ENCODE measurements at regions not wholly inside any gene's neighbourhood (a gene's known extent, or its start where the extent isn't known, plus 50 kb on each side); places are given as distances from the start of the nearest gene placed in this dataset.
"Not testable (repeated sequence)": the region's sequence is repeated elsewhere in the genome, so short reads cannot be mapped to it uniquely, and the experiment has no call there.

DNA sequence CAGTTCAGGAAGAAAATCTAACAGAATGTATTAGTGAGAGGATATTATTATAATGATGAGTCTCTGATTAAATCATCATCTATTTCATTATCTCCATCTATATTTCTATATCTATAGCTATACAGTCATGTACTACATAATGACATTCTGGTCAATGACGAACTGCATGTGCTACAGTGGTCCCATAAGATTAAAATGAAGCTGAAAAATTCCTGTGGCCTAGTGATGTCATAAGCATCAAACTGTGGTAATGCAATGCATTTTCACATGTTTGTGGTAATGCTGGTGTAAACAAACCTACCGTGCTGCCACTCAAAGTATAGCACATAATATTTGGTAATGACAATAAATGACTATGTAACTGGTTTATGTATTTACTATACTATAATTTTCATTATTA is 1127.9 kb upstream of the CHAC2 start:
- no peak for DNase-seq

GRCh38 chr2:52632543-52632942 is 1135.1 kb upstream of the CHAC2 start:
- no peak for DNase-seq

GRCh38 chr2:52629944-52630343 is 1137.7 kb upstream of the CHAC2 start:
- DNase-seq = no peak

- no peak for DNase-seq
Observed at GRCh38 chr2:52629531-52629930, 1138.1 kb upstream of the CHAC2 start.

- no peak for DNase-seq
Observed at GRCh38 chr2:52622266-52622665, 1145.3 kb upstream of the CHAC2 start.

- no peak for DNase-seq
Observed at GRCh38 chr2:52613064-52613463, 1154.5 kb upstream of the CHAC2 start.

GRCh38 chr2:52611759-52612158 is 1155.8 kb upstream of the CHAC2 start:
- DNase-seq = no peak

DNA sequence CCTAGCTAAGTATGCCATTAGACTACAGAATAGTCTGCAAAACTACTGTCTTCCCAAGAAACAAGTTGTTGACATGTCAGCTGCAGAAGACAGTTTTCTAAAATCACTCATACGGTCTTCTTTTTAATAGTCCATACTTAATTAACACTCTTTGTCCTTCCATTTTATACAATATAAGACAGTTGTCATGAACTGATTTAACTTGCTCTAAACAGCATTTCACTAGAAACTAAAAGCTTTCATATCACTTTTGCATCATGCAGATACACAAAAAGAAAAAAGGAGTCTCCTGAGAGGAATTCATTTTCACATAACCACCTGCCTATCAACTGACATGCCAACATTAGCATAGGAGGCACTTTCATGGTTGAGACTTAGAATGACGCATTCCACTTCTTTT is 1159.6 kb upstream of the CHAC2 start:
- DNase-seq = no peak

- no peak for DNase-seq
Observed at GRCh38 chr2:52597346-52597745, 1170.3 kb upstream of the CHAC2 start.

DNA sequence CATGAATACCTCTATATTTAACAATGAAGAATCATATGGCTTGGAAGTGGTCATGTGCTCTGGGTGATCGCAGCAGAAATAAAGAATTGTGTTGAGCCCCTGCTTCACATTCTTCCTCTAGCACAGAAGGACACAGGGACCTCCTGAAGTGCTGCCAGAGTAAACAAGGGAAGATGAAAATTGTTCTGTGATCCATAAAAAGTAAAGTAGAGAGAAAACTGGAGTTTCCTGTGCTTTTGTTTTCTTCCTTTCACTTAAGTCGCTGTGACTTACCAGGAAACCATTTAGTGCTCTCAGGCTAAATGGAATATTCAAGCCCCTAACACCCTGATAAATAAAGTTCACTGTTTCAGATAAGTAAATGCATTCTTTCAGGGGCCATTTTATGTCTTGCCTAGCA is 1173.6 kb upstream of the CHAC2 start:
- no peak for DNase-seq

- not testable (repeated sequence) for DNase-seq
Observed at GRCh38 chr2:52584071-52584470, 1183.5 kb upstream of the CHAC2 start.

GRCh38 chr2:52572469-52572894 is 1195.1 kb upstream of the CHAC2 start:
- no peak for DNase-seq

DNA sequence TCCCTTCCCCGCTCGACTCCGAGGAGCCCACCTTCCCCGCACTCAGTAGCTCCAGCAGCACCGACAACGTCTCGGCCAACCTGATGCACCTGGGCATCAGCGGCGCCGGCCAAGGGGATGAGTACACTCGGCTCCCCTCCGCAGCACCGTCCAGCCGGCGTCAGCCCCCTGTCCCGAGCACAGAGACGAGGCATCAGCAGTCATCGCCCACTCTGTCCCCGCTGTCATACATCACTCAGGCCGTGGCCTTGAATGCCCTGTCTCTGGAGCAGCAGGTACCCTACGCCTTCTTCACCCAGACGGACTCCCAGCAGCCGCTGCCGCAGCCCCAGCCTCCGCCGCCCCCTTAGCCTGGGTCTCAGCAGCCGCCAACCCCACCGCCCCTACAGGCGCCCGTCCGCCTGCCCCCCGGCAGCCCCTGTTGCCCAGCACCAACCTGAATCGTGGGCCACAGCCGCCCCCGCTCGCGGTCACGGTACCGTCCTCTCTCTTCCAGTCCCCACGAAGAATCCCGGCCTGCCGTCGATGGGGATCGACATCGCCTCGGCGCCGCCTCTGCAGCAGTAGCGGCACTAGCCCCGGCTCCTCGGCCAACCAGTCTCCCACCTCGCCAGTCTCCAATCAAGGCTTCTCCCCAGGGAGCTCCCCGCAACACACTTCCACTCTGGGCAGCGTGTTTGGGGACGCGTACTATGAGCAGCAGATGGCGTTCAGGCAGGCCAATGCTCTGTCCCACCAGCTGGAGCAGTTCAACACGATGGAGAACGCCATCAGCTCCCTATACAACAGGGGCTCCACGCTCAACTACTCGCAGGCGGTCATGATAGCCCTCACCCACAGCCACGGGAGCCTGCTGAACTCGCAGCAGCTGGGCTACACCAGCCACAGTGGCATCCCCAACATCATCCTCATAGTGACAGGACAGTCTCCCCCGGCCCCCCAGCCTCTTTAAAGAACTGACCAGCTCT is 1195.9 kb upstream of the CHAC2 start:
- no peak for DNase-seq

DNA sequence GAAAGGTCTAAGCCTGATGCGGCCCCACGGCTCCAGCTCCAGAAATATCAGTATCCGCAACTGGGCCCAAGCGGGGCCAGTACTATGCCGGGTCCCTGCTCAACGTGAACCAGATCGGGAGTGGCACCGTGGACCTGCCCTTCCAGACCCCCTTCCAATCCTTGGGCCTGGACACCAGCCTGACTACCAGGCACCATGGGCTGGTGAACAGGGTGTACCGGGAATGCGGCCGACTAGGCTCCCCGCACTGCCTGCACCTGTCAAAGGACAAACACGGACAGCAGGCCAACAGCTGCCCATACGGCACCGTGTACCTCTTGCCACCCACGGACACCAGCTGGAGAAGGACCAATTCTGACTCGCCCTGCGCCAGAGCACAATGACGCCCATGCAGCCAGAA is 1196.9 kb upstream of the CHAC2 start:
- no peak for DNase-seq

DNA sequence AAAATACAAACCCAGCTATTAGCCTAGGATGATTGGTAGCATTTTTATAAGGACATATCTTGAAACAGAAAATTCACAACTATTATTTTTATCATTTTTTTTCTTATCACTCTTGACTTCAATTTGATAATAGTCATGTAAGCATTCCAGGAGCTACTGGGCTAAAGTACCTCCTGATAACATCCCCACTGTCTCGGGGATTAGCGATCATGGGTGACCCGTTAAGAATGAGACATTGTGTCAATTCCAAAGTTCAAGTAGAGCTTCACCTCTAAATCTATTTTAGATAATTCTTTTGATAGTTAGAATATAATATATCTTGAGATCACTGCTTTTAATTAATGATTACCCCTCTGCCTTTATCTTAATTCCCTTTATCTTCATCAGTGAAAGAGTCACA is 1204.5 kb upstream of the CHAC2 start:
- DNase-seq = no peak

DNA sequence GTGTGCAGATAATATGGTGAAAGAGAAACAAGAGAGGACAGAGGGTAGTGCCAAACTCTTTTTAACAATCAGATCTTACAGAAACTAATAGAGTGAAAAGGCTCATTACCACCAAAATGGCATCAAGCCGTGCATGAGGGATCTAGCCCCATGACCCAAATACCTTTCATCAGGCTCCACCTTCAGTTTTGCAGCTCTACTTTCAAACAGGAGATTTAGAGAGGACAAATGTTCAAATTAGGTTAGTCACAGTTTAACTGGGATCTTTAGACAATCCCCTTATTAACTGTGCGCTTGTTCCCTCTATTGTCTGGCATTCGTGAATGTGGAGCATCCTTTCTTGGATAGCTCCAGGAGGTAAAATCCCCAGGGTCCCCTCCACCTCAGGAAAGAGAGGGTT is 1209.3 kb upstream of the CHAC2 start:
- DNase-seq = no peak

DNA sequence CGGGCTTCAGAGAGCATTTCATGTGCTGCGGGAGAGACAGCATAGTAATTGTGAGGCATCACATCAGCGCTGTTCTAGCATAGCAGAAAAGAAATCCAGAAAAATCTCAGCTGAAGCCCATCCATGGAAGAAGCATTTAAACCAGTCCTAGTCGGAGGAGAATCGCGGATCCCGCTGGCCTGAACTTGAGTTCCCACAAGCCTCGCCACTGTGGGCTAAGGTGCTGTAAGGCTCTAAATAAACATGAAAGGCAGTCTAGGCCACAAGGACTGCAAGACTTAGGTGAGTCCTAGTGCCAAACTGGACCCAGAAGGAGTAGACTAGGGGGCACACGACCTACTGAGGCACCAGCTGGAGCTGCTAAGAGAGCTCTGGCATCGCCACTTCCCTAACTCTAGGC is 1225.3 kb upstream of the CHAC2 start:
- no peak for DNase-seq

- no peak for DNase-seq
Observed at GRCh38 chr2:52539026-52539970, 1228.3 kb upstream of the CHAC2 start.

GRCh38 chr2:52537588-52537987 is 1230.0 kb upstream of the CHAC2 start:
- DNase-seq = no peak

GRCh38 chr2:52536929-52537460 is 1230.6 kb upstream of the CHAC2 start:
- DNase-seq = no peak

DNA sequence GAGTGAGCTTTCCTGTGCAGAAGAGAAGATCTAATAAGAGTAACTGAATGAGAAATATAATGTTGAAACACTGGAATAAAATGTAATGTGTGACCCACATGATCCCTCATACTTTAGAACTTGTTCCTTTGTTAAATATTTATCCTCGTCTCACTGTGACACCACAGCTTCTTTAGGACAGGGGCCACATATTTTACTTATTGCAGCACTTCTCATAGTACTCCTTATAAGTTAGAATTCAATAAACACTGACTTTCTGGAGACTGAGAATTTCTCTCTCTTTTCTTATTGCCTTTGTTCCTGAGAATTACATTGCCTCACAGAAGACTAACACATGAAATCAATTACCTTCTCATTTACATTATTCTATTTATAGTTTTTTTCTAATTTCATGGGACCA is 1234.6 kb upstream of the CHAC2 start:
- DNase-seq = no peak

- DNase-seq = no peak
Observed at GRCh38 chr2:52526735-52527134, 1240.9 kb upstream of the CHAC2 start.

GRCh38 chr2:52520644-52521043 is 1247.0 kb upstream of the CHAC2 start:
- no peak for DNase-seq
